HEK293 (cell line): ENCODE measurements at regions not wholly inside any gene's neighbourhood (a gene's known extent, or its start where the extent isn't known, plus 50 kb on each side); places are given as distances from the start of the nearest gene placed in this dataset.

Experiments used
- CTCF ChIA-PET: fragments of 350-600 bp; formaldehyde crosslinking; extraction: SDS; loops from one replicate; lab custom pipeline; 2021; ENCODE audit warnings: antibody characterized with exemption; lab: Yijun Ruan, JAX
- POLR2A ChIA-PET: fragments of 300-600 bp; formaldehyde crosslinking; extraction: SDS; loops from one replicate; lab custom pipeline; 2020; ENCODE audit warnings: antibody characterized with exemption, inconsistent platforms; lab: Yijun Ruan, JAX
- H3K27ac ChIP-seq: fragments of 200-500 bp; sonication (Bioruptor generic); 2 replicates; pipeline ENCODE4 v1.5.1; 2014; ENCODE audit warnings: low read depth, low read length, control low read depth, inconsistent platforms; ENCODE audit errors: extremely low read depth
- H3K36me3 ChIP-seq, 2 experiments: fragments of 200-500 bp in 1 of 2; sonication (Bioruptor generic) in 1 of 2; 1 replicate in 1 of 2; 2 replicates in 1 of 2; pipeline ENCODE4 v1.5.1; 2014 to 2017; ENCODE audit warnings: inconsistent platforms in 2 of 2, low read length in 2 of 2; ENCODE audit not compliant: control insufficient read depth in 2 of 2, insufficient read depth in 1 of 2
- H3K4me1 ChIP-seq: fragments of 200-500 bp; sonication (Bioruptor generic); 2 replicates; pipeline ENCODE4 v1.5.1; 2014; ENCODE audit warnings: mild to moderate bottlenecking, low read length, inconsistent platforms; ENCODE audit not compliant: control insufficient read depth, insufficient read depth
- H3K4me3 ChIP-seq: 2 replicates; pipeline ENCODE4 v1.5.1; 2011; ENCODE audit warnings: low read depth, mild to moderate bottlenecking, control low read depth, low read length, moderate library complexity
- H3K9me3 ChIP-seq: fragments of 200-500 bp; sonication (Bioruptor generic); 2 replicates; pipeline ENCODE4 v1.5.1; 2014; ENCODE audit warnings: low read depth, low read length, inconsistent platforms; ENCODE audit not compliant: control insufficient read depth, insufficient read depth
- BCL11A ChIP-seq: fragments of 450-650 bp; formaldehyde crosslinking; IDR thresholded peaks from 2 replicates; pipeline ENCODE4 v1.5.1; 2016; ENCODE audit warnings: low read depth, missing biosample characterization, missing genetic modification characterization
- KLF7 ChIP-seq: fragments of 450-650 bp; formaldehyde crosslinking; IDR thresholded peaks from 2 replicates; pipeline ENCODE4 v1.5.1; 2016; ENCODE audit warnings: missing biosample characterization, missing genetic modification characterization, borderline replicate concordance
- SCRT2 ChIP-seq: fragments of 450-650 bp; formaldehyde crosslinking; IDR thresholded peaks from 2 replicates; pipeline ENCODE4 v1.5.1; 2016; ENCODE audit warnings: missing biosample characterization, missing genetic modification characterization
- TCF7L2 ChIP-seq: IDR thresholded peaks from 2 replicates; pipeline ENCODE4 v1.6.1; 2011; ENCODE audit warnings: low read depth, mild to moderate bottlenecking, inconsistent platforms, low read length, moderate library complexity, borderline replicate concordance
- TRIM28 ChIP-seq: IDR thresholded peaks from 2 replicates; pipeline ENCODE4 v1.6.1; 2011; ENCODE audit warnings: low read length, control low read depth, borderline replicate concordance
- ZEB2 ChIP-seq: fragments of 450-650 bp; formaldehyde crosslinking; IDR thresholded peaks from 2 replicates; pipeline ENCODE4 v1.5.1; 2016; ENCODE audit warnings: missing biosample characterization, missing genetic modification characterization
- ZFHX2 ChIP-seq: fragments of 450-650 bp; formaldehyde crosslinking; conservative IDR thresholded peaks from 2 replicates; pipeline ENCODE4 v1.5.1; 2016; ENCODE audit warnings: missing biosample characterization, missing genetic modification characterization
- ZNF132 ChIP-seq: fragments of 450-650 bp; formaldehyde crosslinking; IDR thresholded peaks from 2 replicates; pipeline ENCODE4 v1.5.1; 2017; ENCODE audit warnings: missing biosample characterization, missing genetic modification characterization, borderline replicate concordance
- ZNF16 ChIP-seq: fragments of 450-650 bp; formaldehyde crosslinking; IDR thresholded peaks from 2 replicates; pipeline ENCODE4 v1.5.1; 2016; ENCODE audit warnings: low read depth, missing biosample characterization, missing genetic modification characterization
- ZNF169 ChIP-seq: fragments of 450-650 bp; formaldehyde crosslinking; IDR thresholded peaks from 2 replicates; pipeline ENCODE4 v1.5.1; 2016; ENCODE audit warnings: missing biosample characterization, missing genetic modification characterization
- ZNF221 ChIP-seq: fragments of 450-650 bp; formaldehyde crosslinking; IDR thresholded peaks from 2 replicates; pipeline ENCODE4 v1.5.1; 2017; ENCODE audit warnings: missing biosample characterization, missing genetic modification characterization, borderline replicate concordance
- ZNF266 ChIP-seq: fragments of 450-650 bp; formaldehyde crosslinking; IDR thresholded peaks from 2 replicates; pipeline ENCODE4 v1.5.1; 2016; ENCODE audit warnings: missing biosample characterization, missing genetic modification characterization, low read depth
- ZNF350 ChIP-seq: fragments of 450-650 bp; formaldehyde crosslinking; IDR thresholded peaks from 2 replicates; pipeline ENCODE4 v1.5.0; 2017; ENCODE audit warnings: missing biosample characterization, mild to moderate bottlenecking, missing genetic modification characterization
- ZNF391 ChIP-seq: fragments of 450-650 bp; formaldehyde crosslinking; IDR thresholded peaks from 2 replicates; pipeline ENCODE4 v1.5.1; 2016; ENCODE audit warnings: low read depth, missing biosample characterization, missing genetic modification characterization, borderline replicate concordance
- ZNF473 ChIP-seq: fragments of 450-650 bp; formaldehyde crosslinking; IDR thresholded peaks from 2 replicates; pipeline ENCODE4 v1.5.1; 2017; ENCODE audit warnings: missing biosample characterization, missing genetic modification characterization
- ZNF521 ChIP-seq: fragments of 450-650 bp; formaldehyde crosslinking; IDR thresholded peaks from 2 replicates; pipeline ENCODE4 v1.5.1; 2017; ENCODE audit warnings: missing biosample characterization, mild to moderate bottlenecking, missing genetic modification characterization
- ZNF529 ChIP-seq: fragments of 450-650 bp; formaldehyde crosslinking; IDR thresholded peaks from 2 replicates; pipeline ENCODE4 v1.5.1; 2017; ENCODE audit warnings: missing genetic modification characterization, missing biosample characterization; ENCODE audit not compliant: insufficient replicate concordance
- ZNF560 ChIP-seq: fragments of 450-650 bp; formaldehyde crosslinking; IDR thresholded peaks from 2 replicates; pipeline ENCODE4 v1.5.1; 2017; ENCODE audit warnings: missing biosample characterization, missing genetic modification characterization, borderline replicate concordance
- ZNF776 ChIP-seq: fragments of 450-650 bp; formaldehyde crosslinking; IDR thresholded peaks from 2 replicates; pipeline ENCODE4 v1.5.0; 2017; ENCODE audit warnings: missing biosample characterization, missing genetic modification characterization, borderline replicate concordance
- TF ChIP-seq, protein P1 (sequence below): fragments of 450-650 bp; formaldehyde crosslinking; IDR thresholded peaks from 2 replicates; pipeline ENCODE4; 2016; ENCODE audit warnings: missing biosample characterization, missing genetic modification characterization
- TF ChIP-seq, protein P2 (sequence below): fragments of 450-650 bp; formaldehyde crosslinking; IDR thresholded peaks from 2 replicates; pipeline ENCODE4 v1.5.1; 2016; ENCODE audit warnings: missing biosample characterization, missing genetic modification characterization
- TF ChIP-seq, protein P3 (sequence below): fragments of 450-650 bp; formaldehyde crosslinking; IDR thresholded peaks from 2 replicates; pipeline ENCODE4 v1.5.1; 2017; ENCODE audit warnings: missing biosample characterization, missing genetic modification characterization

DNA sequence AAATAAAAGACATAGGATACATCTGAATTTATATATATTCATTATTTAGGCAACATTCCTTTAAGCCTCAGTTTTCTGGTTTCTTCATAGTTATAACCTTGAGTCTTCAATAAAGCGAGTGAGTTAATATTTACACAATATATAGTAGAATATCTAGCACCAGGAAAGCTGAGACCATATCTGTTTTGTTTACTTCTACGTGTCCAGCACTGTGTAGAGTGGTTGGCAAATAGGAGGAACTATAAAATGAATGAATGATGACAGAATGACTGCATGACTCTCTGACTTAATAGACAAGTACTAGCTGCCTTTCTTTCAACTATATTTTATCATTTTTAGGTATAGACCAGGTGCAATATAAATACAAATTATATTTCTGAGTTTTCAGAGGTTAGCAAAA, 197.8 kb upstream of the RBMS3 start:
- H3K4me1 ChIP-seq: no peaks in the 10 kb centered on the region
- H3K4me3 ChIP-seq: no peak overlapping the region
- ChIA-PET CTCF (no interaction called here), POLR2A (no interaction called here)
- H3K27ac ChIP-seq: no peak overlapping the region
- TF ChIP-seq ZNF473 (tag by site-specific recombination) (no peak), ZNF16 (no peak), ZNF266 (tag by site-specific recombination) (no peak), ZNF560 (no peak), ZNF521 (tag by site-specific recombination) (no peak), ZEB2 (tag by site-specific recombination) (no peak), ZNF529 (no peak)
- TF ChIP-seq, protein P1, sequence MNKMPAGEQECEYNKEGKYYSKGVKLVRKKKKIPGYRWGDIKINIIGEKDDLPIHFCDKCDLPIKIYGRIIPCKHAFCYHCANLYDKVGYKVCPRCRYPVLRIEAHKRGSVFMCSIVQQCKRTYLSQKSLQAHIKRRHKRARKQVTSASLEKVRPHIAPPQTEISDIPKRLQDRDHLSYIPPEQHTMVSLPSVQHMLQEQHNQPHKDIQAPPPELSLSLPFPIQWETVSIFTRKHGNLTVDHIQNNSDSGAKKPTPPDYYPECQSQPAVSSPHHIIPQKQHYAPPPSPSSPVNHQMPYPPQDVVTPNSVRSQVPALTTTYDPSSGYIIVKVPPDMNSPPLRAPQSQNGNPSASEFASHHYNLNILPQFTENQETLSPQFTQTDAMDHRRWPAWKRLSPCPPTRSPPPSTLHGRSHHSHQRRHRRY (tag by site-specific recombination): no peak
- no peaks in the 10 kb centered on the region for H3K36me3 ChIP-seq
- H3K9me3 ChIP-seq: no peaks in the 10 kb centered on the region

DNA sequence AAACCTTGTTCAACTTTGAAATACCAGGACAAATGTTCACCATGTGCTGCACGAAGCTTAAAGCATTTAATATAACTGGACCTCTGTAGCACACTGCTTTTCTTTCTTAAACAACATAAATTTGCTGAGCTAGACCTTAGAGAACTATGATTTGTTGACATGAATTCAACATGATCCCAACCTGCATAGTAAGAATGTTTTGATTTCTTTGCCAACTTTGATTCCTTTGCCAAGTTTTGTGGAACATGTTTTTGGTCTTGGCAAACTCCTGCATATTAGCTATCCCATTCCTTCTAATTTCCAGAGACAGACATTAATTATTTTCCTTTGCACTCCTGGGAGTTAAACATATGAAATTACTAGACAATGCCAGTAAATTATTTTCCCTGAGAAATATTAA, 197.2 kb upstream of the RBMS3 start:
- TF ChIP-seq TCF7L2: no peak
- no peak for TF ChIP-seq BCL11A
- TF ChIP-seq ZNF169 (tag by site-specific recombination): no peak
- TF ChIP-seq, protein P2, sequence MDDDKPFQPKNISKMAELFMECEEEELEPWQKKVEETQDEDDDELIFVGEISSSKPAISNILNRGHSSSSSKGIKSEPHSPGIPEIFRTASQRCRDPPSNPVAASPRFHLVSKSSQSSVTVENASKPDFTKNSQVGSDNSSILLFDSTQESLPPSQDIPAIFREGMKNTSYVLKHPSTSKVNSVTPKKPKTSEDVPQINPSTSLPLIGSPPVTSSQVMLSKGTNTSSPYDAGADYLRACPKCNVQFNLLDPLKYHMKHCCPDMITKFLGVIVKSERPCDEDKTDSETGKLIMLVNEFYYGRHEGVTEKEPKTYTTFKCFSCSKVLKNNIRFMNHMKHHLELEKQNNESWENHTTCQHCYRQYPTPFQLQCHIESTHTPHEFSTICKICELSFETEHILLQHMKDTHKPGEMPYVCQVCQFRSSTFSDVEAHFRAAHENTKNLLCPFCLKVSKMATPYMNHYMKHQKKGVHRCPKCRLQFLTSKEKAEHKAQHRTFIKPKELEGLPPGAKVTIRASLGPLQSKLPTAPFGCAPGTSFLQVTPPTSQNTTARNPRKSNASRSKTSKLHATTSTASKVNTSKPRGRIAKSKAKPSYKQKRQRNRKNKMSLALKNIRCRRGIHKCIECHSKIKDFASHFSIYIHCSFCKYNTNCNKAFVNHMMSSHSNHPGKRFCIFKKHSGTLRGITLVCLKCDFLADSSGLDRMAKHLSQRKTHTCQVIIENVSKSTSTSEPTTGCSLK: no peak
- no peak for TF ChIP-seq ZNF521 (tag by site-specific recombination)
- no peak for TF ChIP-seq ZNF776 (tag by site-specific recombination)
- no peak for TF ChIP-seq ZFHX2 (tag by site-specific recombination)
- TF ChIP-seq ZNF132 (tag by site-specific recombination): no peak
- no peak for TF ChIP-seq ZNF391 (tag by site-specific recombination)
- no peak for TF ChIP-seq TRIM28
- TF ChIP-seq ZNF350 (tag by site-specific recombination): no peak
- TF ChIP-seq SCRT2 (tag by site-specific recombination): no peak
- TF ChIP-seq KLF7: no peak
- TF ChIP-seq, protein P3, sequence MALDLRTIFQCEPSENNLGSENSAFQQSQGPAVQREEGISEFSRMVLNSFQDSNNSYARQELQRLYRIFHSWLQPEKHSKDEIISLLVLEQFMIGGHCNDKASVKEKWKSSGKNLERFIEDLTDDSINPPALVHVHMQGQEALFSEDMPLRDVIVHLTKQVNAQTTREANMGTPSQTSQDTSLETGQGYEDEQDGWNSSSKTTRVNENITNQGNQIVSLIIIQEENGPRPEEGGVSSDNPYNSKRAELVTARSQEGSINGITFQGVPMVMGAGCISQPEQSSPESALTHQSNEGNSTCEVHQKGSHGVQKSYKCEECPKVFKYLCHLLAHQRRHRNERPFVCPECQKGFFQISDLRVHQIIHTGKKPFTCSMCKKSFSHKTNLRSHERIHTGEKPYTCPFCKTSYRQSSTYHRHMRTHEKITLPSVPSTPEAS (tag by site-specific recombination): no peak
- no peak for TF ChIP-seq ZNF221 (tag by site-specific recombination)
- TF ChIP-seq, all 188 proteins: peak for 0
- CTCF ChIA-PET: no interaction called here
- Histone ChIP-seq H3K4me3 (no peak overlapping the region), H3K27ac (no peak overlapping the region), H3K9me3 (no peaks in the 10 kb centered on the region), H3K4me1 (no peaks in the 10 kb centered on the region), H3K36me3 (no peaks in the 10 kb centered on the region)
- POLR2A ChIA-PET: no interaction called here
